NCI-H69 (cell line): ENCODE measurements at regions not wholly inside any gene's neighbourhood (a gene's known extent, or its start where the extent isn't known, plus 50 kb on each side); places are given as distances from the start of the nearest gene placed in this dataset.
"Not testable (repeated sequence)": the region's sequence is repeated elsewhere in the genome, so short reads cannot be mapped to it uniquely, and the experiment has no call there.

Experiments
- DNase-seq: peaks from one replicate; lab custom pipeline; 2025; lab: John Stamatoyannopoulos, UW

DNA sequence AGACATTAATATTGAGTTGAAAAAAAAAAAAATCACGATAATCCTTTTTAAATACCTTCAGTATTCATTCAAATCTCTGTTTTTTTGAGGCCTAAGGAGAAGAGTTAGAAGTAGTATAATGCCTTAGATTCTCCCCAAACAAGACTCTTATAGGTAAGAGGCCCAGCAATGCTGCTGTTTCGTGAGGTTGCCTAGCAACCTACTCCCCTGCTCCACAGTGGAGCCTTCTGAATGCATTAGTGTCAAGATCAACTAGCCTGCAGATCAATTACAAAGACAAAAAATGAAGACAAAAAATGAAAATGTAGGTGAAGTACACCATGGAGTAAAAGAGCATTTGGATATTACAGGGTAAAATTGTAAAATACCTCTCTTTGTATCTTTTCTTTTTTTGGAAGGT is 229.8 kb upstream of the LUZP2 start:
- DNase-seq, result peak; percentile 22

DNA sequence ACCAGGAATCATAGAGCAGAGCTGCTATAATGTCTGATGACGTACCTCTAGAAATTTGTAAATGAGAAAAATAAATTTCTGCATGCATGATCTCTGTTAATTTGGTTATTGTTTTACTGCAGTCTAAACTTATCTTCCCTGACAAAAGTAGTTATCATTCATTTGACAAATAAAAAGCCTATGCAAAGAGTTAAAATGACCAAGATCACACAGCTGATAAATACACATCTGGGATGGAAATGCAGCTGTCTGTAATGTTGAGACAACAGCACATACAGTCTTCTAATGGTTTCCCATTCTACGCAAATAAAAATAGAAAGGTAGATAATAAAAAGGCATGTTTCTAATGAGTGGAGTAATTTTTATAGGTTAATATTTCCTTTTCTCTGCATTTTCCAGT is 225.1 kb upstream of the LUZP2 start:
- no peak for DNase-seq

DNA sequence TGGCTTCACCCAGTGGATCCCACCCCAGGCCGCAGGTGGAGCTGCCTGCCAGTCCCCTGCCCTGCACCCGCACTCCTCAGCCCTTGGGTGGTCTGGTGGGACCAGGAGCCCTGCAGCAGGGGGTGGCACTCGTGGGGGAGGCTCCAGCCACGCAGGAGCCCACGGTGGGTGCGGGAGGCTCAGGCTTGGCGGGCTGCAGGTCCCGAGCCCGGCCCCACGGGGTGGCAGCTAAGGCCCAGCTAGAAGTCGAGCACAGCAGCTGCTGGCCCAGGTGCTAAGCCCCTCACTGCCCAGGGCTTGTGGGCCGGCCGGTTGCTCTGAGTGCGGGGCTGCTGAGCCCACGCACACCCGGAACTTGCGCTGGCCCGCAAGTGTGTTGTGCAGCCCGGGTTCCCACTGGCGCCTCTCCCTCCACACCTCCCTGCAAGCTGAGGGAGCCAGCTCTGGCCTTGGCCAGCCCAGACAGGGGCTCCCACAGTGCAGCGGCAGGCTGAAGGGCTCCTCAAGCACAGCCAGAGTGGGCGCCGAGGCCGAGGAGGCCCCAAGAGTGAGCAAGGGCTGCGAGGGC is 222.6 kb upstream of the LUZP2 start:
- DNase-seq, result not testable (repeated sequence)

DNA sequence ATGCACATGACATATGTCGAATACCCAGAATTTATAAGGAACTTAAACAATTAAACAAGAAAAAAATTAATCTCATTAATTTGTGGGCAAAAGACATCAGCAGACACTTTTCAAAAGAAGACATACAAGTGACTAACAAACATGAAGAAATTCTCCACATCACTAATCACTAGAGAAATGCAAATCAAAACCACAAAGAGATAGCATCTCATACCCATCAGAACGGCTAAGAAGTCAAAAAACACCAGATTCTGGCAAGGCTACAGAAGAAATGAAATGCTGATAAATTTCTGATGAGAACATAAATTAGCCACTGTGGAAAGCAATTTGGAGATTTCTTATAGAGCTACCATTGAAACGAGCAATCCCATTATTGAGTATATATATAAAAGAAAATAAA is 210.6 kb upstream of the LUZP2 start:
- DNase-seq, result no peak

DNA sequence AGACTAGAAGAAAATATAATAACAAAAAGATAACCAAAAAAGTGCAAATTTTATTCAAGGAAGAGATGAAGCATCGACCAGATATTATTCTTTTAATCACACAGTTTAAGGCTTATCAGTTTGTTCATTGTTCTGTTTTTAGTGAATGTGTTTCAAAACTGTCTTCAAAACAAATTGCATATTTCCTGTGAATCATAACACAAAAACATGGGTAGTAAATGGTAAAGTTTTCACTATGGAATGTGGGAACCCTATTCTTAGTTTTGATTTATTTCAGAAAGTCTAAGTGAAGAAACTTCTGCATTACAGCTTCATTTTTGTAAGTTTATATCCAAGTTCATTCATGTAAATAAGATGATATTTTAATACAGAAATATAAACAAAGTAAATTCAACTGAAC is 207.6 kb upstream of the LUZP2 start:
- DNase-seq, result no peak

DNA sequence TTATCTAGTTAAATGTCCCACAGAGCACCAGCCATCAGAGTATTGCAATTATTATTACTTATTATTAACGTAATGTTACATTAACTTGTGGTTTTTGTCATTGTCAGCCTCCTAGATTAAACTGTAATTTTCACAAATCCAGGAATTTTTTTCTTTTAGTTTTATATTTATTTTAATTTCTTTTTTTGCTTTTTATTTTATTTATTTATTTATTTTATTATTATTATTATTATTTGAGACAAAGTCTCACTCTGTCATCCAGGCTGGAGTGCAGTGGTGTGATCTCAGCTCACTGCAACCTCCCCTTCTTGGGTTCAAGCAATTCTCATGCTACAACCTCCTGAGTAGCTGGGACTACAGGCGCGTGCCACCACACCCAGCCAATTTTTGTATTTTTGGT is 202.9 kb upstream of the LUZP2 start:
- no peak for DNase-seq

DNA sequence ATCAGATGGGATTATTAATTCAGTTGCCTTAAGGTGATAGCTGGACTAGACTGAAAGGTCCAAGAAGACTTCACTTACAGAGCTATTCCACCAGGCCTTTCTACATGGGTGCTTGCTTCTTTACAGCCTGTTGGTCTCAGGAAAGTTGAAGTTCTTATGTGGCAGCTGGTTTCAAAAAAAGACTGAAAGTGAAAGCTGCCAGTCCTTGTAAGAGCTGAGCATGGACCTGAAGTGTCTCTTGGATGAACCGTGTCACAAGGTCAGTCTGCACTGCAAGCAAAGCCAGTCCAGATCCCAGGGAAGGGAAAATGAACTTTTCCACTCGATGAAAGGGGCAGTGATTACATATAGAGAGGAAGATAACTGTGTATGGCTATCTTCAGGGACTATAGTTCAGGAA is 201.5 kb upstream of the LUZP2 start:
- DNase-seq, result no peak

DNA sequence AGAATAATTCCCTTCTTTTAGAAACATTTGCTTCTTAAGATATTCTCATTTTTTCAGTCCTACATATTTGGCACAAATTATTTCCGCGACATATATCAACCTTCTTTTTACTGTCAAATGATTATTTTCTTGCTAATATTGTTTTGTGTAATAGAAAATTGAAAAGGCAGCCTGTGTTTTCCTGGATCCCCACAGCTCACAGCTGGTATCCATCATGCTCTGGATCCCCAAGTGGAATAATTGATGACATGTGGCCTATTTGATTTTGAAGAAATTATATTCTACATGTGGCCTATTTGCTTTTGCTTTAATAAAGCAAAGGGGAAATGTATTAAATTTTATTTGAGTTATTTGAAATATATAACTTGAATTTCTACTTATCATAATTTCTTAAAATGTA is 199.4 kb upstream of the LUZP2 start:
- peak; percentile 16 for DNase-seq

DNA sequence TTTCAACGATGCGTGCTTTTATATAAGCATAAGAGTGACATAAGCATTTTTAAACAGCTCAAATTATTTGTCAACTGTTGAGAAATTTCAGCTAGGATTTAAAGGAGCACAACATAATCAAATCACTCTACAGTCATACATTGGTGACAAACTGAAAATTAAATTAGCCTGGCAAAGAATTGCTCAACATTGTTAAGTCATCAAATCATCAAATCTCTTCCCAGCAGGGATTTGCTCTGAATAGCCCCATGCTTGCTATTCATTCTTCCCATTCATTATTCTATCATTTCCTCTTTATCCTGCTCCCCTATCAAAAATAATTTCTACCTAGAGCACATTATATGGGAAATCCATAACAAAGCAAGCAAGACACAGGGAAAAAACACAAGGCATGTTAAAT is 198.7 kb upstream of the LUZP2 start:
- DNase-seq, result peak; percentile 71

DNA sequence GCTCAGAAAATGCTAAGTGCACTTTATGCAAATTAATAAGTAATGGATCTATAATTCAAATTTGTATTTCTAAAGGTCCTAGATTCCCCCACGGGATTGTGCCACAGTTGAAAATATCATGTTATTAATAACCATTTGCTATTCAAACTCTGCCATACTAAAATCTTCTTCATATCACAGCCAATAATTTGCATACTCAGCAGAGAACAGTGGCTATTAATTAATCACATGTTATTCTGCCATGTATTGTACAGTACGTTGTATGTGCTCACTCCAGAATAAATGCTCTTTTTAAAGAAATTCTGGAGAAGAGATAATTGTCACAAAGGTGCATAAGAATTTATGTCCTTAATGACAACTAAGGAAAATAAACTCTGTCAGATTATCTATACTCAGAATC is 184.9 kb upstream of the LUZP2 start:
- no peak for DNase-seq

DNA sequence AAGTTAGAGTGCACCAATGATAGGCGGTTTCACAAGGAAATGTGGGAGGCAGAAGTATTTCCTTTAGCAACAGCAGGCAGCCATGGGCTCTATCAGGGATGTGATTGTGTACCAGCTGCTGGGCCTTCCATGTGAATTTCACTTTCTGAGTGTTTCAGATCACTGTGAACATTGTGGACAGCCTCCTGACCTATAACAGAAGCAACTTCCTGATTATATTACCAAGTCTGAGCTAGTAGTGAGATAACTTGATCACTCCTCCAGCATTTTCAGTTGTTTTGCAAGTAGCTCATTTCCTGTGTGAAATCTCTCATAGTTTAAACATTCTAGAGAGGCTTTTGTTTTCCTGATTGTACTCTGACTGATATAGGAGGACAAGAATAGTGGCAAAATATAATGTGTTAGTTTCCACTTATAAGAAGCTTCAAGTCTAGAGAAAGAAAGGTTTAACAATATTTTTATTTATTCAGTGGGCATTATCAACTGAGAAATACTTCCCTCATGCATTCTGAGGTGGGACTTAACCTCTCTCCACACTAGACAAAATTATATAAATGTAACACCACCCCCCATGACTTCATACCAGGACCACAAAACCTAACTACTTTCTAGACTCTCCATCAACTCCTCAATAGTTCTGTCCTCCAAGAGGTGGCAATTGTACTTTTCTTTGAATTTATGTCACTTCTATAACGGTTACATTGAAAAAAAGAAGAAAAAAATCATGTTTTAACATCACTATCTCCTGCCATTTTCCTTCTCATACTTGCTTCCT is 184.2 kb upstream of the LUZP2 start:
- no peak for DNase-seq

DNA sequence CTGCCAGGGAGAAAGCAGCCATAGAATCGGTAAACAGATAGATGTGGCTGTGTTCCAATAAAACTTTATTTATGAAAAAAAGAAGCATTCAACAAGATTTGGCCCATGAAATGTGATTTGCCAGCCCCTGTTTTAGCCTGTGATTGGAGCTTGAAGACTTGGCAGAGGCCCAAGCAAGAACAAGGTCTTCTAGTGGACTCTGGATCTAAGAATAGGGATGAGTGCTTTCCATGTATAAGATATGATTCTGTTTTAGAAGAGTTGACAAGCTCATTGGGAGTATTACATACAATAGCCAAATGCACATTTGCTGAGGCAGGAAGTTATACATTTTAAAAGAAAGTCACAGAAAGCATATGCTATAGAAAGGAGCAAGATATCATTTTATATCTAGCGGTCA is 175.6 kb upstream of the LUZP2 start:
- DNase-seq, result no peak

DNA sequence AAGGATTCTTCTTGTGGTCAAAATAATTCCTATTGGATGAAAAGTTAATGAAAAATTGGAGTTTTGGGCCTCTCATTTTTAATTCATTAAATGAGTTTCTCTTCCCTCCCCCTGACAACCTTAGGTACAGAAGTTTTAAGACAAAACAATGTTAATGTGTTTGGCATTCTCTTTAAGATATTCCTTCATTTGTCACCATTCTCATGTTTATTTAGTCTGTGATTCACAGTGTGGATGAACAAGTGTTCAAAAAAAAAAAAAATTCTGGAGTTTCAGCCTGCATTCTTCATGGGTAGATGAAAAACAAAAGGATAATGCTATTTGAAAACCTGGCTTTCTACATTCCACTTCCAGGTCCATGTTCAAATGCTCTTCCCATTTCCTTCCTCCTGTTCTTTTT is 172.6 kb upstream of the LUZP2 start:
- DNase-seq, result no peak

DNA sequence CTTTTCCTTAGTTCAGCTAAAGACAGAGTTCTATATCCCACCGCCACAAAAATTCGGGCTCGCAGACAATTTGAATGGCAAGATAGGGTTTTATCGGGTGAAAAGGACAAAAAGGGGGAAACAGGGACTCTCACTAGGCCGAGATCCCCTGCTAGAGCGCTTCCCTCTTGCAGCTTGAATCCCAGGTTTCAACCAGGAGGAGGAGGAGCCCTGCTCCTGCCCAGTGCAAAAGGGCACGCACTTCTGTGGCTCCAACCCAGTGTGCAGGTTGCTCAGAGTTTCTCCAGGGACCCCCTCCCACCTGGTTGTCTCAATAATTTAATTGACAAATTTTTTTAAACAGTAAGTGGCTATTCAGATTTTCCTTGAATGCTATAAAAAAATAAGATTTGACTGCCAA is 152.6 kb upstream of the LUZP2 start:
- no peak for DNase-seq

DNA sequence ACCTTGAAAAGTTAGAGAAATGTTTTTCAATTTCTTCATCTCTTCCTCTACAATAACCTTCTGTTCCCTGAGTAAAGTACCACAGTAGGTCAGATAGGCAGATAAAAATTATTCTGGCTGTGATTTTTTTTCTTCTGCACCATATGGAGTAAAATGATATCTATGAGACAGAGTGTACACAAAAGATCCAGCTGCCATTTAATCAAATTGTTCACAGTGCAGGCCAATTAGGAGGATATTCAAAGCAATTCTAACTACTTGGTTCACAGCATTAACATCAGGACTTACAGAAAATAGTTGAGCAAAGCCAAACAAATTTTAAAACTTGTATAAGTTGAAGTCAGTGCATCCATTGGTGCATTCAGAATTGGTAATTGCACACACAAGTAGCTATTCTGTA is 147.9 kb upstream of the LUZP2 start:
- DNase-seq, result peak; percentile 89

DNA sequence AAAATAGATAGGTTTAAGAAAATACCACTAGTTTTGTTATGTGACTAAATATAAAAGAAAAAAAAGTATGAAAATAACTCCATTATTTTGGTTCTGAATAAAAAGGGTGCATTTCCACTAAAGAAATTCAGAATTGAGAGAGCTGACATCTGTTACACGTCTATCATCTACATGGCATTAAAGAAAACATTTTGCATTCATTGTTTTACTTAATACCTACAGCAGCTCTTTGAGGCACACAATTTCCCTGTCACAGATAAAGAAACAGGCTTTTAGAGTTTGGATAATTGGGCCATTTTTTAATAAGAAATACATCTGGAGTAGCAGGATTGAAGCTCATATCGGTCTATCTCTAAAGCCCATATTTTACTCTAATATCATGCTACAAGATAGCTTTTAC is 145.7 kb upstream of the LUZP2 start:
- DNase-seq, result no peak

DNA sequence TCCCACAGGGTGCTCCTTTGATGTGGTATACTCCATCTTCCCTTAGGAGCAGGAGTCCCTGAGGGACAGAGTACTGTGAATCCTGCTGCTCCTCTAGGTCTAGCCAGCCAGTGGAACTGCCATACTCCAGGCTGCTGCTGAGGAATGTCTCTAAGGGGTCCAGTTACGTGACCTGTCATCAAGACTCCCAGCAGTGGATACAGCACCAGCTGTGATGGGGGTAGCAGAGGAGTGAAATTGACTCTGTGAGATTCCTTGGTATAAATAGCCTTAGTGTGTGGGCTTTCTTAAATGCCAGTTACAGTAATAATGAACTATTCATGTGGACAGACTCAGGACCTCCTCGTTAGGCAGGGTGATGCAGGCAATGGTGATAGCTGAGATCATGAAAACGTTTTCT is 140.4 kb upstream of the LUZP2 start:
- peak; percentile 33 for DNase-seq

DNA sequence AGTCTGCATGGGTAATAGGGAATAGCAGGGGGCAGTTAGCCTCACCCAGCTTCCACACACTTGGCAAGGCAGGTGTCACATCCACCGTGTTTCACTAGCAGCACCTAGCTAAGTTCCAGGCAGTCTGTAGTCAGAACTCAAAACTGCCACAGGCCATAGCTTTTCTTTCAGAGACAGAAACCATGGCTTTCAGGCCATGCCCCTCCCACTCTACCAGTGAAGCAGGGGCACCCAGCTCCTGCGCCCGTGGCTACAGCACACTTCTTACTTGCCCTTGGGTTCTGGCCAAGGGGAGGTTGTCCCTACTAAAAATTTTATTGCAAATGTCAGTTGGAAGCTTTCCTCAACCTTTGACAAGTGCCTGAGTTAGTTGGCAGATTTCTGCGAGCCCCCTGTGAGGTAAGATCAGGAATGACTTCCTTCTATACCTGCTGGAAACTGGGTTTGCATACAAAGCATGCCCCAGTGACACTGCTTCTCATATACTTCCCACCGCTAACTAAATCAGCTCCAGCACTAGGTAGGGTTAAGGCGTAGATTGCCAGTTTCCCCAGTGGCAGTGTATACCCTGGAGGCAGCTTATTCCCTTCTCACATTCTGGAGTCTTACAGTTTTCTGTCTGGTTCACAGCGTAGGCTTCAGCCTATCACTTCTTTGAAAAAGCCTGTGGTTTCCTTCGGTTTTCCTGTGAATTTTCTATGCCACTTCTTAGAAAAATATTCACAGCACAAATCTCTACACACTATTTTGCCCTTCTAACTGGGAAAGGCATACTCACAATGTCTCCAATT is 139.0 kb upstream of the LUZP2 start:
- peak; percentile 86 for DNase-seq

DNA sequence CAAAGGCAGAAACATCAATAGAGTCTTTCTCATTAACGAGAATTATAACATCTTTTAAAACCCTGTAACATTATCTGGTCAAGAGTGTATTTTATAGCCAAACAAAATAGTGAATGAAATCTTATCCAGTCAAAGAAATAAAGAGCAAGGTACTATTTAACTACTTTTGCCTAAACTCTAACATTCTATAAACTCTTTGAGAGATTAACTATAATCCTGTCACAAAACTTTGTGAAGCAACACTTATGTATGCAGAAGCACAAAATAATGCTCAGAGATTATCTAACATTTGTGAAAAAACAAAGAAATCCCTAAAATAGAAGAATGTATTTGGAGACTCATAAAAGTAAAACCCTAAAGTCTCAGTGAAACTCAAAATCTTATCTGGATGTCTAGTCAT is 124.4 kb upstream of the LUZP2 start:
- DNase-seq, result no peak

DNA sequence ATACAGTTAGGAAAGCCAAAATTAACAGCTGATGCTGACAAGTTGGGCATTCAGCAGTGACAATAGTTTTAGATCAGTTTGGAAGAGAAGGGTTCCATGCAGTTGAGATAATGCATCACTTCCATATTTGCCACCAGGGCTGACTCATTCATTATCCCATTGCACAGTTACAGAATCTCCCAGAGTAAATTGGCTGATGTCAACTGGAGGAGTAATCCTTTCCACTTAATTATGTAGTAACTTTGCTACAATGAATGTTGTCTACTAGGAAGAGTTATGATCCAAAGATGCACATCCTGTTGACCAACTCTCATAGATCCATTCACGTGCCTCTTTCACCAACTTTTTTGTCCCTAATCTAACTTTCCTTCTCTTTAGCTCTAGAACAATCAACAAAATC is 123.3 kb upstream of the LUZP2 start:
- peak; percentile 16 for DNase-seq

DNA sequence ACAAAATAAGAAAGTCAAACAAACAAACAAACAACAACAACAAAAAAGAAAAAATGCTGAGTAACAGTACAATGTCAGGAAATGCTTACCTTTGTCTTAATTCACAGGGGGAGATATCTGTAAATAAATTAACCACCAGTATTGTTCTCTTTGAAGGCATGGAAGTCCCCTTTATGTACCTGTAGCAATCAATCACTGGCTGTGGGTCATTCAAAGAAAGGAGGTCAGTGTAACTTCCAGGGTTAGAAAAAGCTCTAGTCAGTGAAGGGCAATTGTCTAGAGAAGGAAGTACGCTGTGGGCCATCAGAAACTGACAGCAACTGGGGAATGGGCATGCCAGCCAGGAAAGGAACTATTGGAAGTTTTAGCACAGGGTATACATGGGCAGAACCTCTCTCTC is 121.5 kb upstream of the LUZP2 start:
- DNase-seq, result peak; percentile 5

DNA sequence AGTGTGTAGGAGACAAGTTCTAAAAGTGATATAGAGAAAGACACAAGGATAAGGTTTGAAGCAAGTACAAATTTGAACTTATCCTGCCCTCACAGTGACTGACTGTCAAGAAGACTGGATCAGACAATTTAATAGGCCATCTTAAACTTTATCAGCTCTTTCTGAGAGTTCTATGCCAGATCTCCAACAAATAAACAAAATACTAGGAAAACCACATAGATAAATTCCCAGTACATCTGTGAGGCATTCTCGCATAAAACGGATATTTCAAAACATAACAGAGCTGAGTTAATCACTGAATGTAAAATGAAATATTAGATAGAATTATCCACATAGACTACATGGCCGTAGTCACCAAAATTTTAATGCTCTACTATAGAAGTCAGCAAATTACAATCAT is 120.9 kb upstream of the LUZP2 start:
- no peak for DNase-seq

DNA sequence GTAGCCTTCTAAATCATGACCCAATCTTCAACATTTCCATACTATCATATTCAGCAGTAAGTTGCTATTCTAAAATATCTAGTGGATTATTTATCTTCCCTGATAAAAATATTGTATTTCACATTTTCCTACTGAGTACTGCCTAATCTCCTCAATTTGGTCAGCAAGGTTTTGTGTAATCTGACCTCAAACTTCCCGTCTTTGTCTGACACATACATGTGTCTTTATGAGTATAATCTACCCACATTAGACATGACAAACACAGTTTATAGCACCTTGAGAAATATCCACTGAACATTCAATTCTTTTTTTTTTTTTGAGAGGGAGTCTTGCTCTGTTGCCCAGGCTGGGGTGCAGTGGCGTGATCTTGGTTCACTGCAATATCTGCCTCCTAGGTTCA is 113.7 kb upstream of the LUZP2 start:
- no peak for DNase-seq
